ENCODE measurements at regions not wholly inside any gene's neighbourhood (a gene's known extent, or its start where the extent isn't known, plus 50 kb on each side); places are given as distances from the start of the nearest gene placed in this dataset.

GRCh38 chr12:92010853-92011701 lies 134.6 kb downstream of the BTG1 start:
- no peak for FAIRE-seq
- TF ChIP-seq TAF1 (IDR thresholded peaks at IDR 0.05; ENCODE audit: low read depth, low read length) (no peak), POU2F2 (IDR thresholded peaks at IDR 0.05; ENCODE audit: low read depth, low read length) (no peak), SPI1 (IDR thresholded peaks at IDR 0.05; ENCODE audit: low read depth, low read length) (no peak), POLR2AphosphoS5 (IDR thresholded peaks at IDR 0.05; ENCODE audit: low read depth, low read length) (no peak)
- no peak for DNase-seq (ENCODE audit: insufficient read length, low spot score)

- DNase-seq (ENCODE audit: insufficient read length, low spot score) (no peak), FAIRE-seq (no peak)
- TF ChIP-seq PAX5 (IDR thresholded peaks at IDR 0.05; ENCODE audit: insufficient read depth, low read length, severe bottlenecking) (no peak), SPI1 (IDR thresholded peaks at IDR 0.05; ENCODE audit: low read depth, low read length) (no peak), POLR2A (IDR thresholded peaks at IDR 0.05; ENCODE audit: low read depth, low read length) (no peak), POU2F2 (IDR thresholded peaks at IDR 0.05; ENCODE audit: low read depth, low read length) (no peak), POLR2AphosphoS5 (IDR thresholded peaks at IDR 0.05; ENCODE audit: low read depth, low read length) (no peak), TAF1 (IDR thresholded peaks at IDR 0.05; ENCODE audit: low read depth, low read length) (no peak)
Observed at GRCh38 chr12:92010368-92010767, 135.3 kb downstream of the BTG1 start.

- no peak for FAIRE-seq
- TF ChIP-seq PAX5 (IDR thresholded peaks at IDR 0.05; ENCODE audit: insufficient read depth, low read length, severe bottlenecking) = no peak
- no peak for TF ChIP-seq SPI1 (IDR thresholded peaks at IDR 0.05; ENCODE audit: low read depth, low read length)
- no peak for TF ChIP-seq POU2F2 (IDR thresholded peaks at IDR 0.05; ENCODE audit: low read depth, low read length)
- TF ChIP-seq POLR2AphosphoS5 (IDR thresholded peaks at IDR 0.05; ENCODE audit: low read depth, low read length) = no peak
- TF ChIP-seq TAF1 (IDR thresholded peaks at IDR 0.05; ENCODE audit: low read depth, low read length) = no peak
- TF ChIP-seq POLR2A (IDR thresholded peaks at IDR 0.05; ENCODE audit: low read depth, low read length) = no peak
Observed at GRCh38 chr12:92008345-92008744, 137.3 kb downstream of the BTG1 start.

GRCh38 chr12:92007787-92008186 lies 137.9 kb downstream of the BTG1 start:
- TF ChIP-seq PAX5 (IDR thresholded peaks at IDR 0.05; ENCODE audit: insufficient read depth, low read length, severe bottlenecking) (no peak), POU2F2 (IDR thresholded peaks at IDR 0.05; ENCODE audit: low read depth, low read length) (no peak), POLR2AphosphoS5 (IDR thresholded peaks at IDR 0.05; ENCODE audit: low read depth, low read length) (no peak), TAF1 (IDR thresholded peaks at IDR 0.05; ENCODE audit: low read depth, low read length) (no peak), SPI1 (IDR thresholded peaks at IDR 0.05; ENCODE audit: low read depth, low read length) (no peak), POLR2A (IDR thresholded peaks at IDR 0.05; ENCODE audit: low read depth, low read length) (no peak)
- no peak for FAIRE-seq
- DNase-seq (ENCODE audit: insufficient read length, low spot score) = no peak

More at GRCh38 chr12:92008345-92008744, 137.3 kb downstream of the BTG1 start:
- DNase-seq (ENCODE audit: insufficient read length, low spot score) = no peak

GRCh38 chr12:92003701-92004100 lies 141.9 kb downstream of the BTG1 start:
- FAIRE-seq (no peak), DNase-seq (ENCODE audit: insufficient read length, low spot score) (no peak)

GRCh38 chr12:92002673-92003382 lies 142.8 kb downstream of the BTG1 start:
- TF ChIP-seq PAX5 (IDR thresholded peaks at IDR 0.05; ENCODE audit: insufficient read depth, low read length, severe bottlenecking) = no peak
- TF ChIP-seq POLR2A (IDR thresholded peaks at IDR 0.05; ENCODE audit: low read depth, low read length) = no peak
- TF ChIP-seq POLR2AphosphoS5 (IDR thresholded peaks at IDR 0.05; ENCODE audit: low read depth, low read length) = no peak
- no peak for TF ChIP-seq POU2F2 (IDR thresholded peaks at IDR 0.05; ENCODE audit: low read depth, low read length)
- no peak for TF ChIP-seq SPI1 (IDR thresholded peaks at IDR 0.05; ENCODE audit: low read depth, low read length)
- no peak for TF ChIP-seq TAF1 (IDR thresholded peaks at IDR 0.05; ENCODE audit: low read depth, low read length)
- DNase-seq (ENCODE audit: insufficient read length, low spot score) (no peak), FAIRE-seq (no peak)

More at GRCh38 chr12:92003701-92004100, 141.9 kb downstream of the BTG1 start:
- TF ChIP-seq POU2F2 (IDR thresholded peaks at IDR 0.05; ENCODE audit: low read depth, low read length) (no peak), POLR2A (IDR thresholded peaks at IDR 0.05; ENCODE audit: low read depth, low read length) (no peak), SPI1 (IDR thresholded peaks at IDR 0.05; ENCODE audit: low read depth, low read length) (no peak)

- DNase-seq (ENCODE audit: insufficient read length, low spot score) = no peak
- FAIRE-seq = no peak
- TF ChIP-seq TAF1 (IDR thresholded peaks at IDR 0.05; ENCODE audit: low read depth, low read length) = no peak
- TF ChIP-seq POLR2AphosphoS5 (IDR thresholded peaks at IDR 0.05; ENCODE audit: low read depth, low read length) = no peak
- TF ChIP-seq POU2F2 (IDR thresholded peaks at IDR 0.05; ENCODE audit: low read depth, low read length) = no peak
- no peak for TF ChIP-seq PAX5 (IDR thresholded peaks at IDR 0.05; ENCODE audit: insufficient read depth, low read length, severe bottlenecking)
- TF ChIP-seq SPI1 (IDR thresholded peaks at IDR 0.05; ENCODE audit: low read depth, low read length) = no peak
- TF ChIP-seq POLR2A (IDR thresholded peaks at IDR 0.05; ENCODE audit: low read depth, low read length) = no peak
Observed at GRCh38 chr12:92002195-92002649, 143.4 kb downstream of the BTG1 start.

- DNase-seq (ENCODE audit: insufficient read length, low spot score) (no peak), FAIRE-seq (no peak)
- TF ChIP-seq POU2F2 (IDR thresholded peaks at IDR 0.05; ENCODE audit: low read depth, low read length) (no peak), PAX5 (IDR thresholded peaks at IDR 0.05; ENCODE audit: insufficient read depth, low read length, severe bottlenecking) (no peak), SPI1 (IDR thresholded peaks at IDR 0.05; ENCODE audit: low read depth, low read length) (no peak), POLR2A (IDR thresholded peaks at IDR 0.05; ENCODE audit: low read depth, low read length) (no peak), TAF1 (IDR thresholded peaks at IDR 0.05; ENCODE audit: low read depth, low read length) (no peak), POLR2AphosphoS5 (IDR thresholded peaks at IDR 0.05; ENCODE audit: low read depth, low read length) (no peak)
Observed at GRCh38 chr12:92000597-92000996, 145.0 kb downstream of the BTG1 start.

GRCh38 chr12:91999823-92000222 lies 145.8 kb downstream of the BTG1 start:
- no peak for DNase-seq (ENCODE audit: insufficient read length, low spot score)
- TF ChIP-seq POU2F2 (IDR thresholded peaks at IDR 0.05; ENCODE audit: low read depth, low read length) (no peak), TAF1 (IDR thresholded peaks at IDR 0.05; ENCODE audit: low read depth, low read length) (no peak), POLR2AphosphoS5 (IDR thresholded peaks at IDR 0.05; ENCODE audit: low read depth, low read length) (no peak), SPI1 (IDR thresholded peaks at IDR 0.05; ENCODE audit: low read depth, low read length) (no peak), PAX5 (IDR thresholded peaks at IDR 0.05; ENCODE audit: insufficient read depth, low read length, severe bottlenecking) (no peak), POLR2A (IDR thresholded peaks at IDR 0.05; ENCODE audit: low read depth, low read length) (no peak)
- FAIRE-seq = no peak

Data from GM12891 (cell line).